HG03108 (cell line): ENCODE measurements at regions not wholly inside any gene's neighbourhood (a gene's known extent, or its start where the extent isn't known, plus 50 kb on each side); places are given as distances from the start of the nearest gene placed in this dataset.
"Not testable (repeated sequence)": the region's sequence is repeated elsewhere in the genome, so short reads cannot be mapped to it uniquely, and the experiment has no call there.

Experiments
- ATAC-seq: cut with Tn5 transposase; IDR thresholded peaks from one replicate; pipeline ENCODE4 v1.9.1; 2021; ENCODE audit warnings: moderate library complexity; ENCODE audit not compliant: unreplicated experiment

DNA sequence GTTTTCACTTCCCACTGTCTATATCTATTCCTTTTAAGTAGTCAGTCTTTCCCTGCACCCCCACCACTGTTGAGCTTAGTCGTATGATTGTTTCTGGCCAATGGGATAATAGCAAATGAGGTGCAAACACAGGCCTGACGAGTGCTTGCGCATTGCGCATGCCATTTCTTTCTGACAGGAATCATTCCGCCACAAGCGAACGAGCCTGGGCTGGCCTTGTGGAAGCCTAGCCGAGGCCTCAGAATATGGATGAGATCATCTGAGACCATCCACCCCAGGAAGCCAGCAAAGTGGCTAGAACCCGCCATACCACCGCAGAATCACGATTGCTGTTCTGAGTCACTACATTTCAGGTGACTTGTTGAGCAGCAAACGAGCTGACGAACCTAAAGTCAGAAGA, 52.2 kb upstream of the PRL start:
- ATAC-seq = no peak

DNA sequence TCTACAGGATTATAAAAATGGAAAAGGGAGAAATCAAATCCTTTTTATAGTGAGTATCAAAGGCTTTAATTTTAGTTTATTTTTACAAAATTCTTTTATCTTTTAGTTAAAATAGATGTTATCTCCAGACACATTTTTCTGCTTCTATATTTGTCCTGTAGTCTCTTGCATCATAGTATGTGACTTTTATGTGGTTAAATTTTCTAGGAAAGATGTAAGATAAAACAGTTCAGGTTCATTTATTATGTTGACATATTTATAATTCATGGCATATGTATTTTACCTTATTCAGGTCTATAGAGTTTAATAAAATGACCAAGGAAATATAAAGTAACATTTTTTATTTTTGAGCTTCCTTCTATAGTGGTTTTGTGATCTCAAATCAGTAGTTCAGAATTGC, 52.7 kb upstream of the PRL start:
- no peak for ATAC-seq

DNA sequence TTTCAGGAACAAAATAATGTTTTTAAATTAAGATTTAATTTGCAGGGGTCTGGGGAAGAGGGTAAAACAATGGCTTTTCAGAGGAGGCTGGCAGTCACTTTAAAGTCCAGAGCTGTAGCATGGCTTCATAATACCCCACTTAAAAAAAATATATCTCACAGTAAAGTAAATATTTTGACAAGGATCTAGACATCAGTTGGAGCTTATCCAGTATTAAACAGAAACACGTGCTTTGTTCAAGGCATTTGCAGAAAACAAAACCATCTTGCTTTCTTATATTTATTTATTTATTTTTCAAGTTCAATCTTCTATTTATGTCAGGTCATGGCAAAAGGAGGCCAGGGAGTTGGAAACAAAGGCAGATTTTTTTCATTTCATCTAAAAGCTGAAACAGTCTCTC, 53.3 kb upstream of the PRL start:
- ATAC-seq = no peak

- no peak for ATAC-seq
Measured at GRCh38 chr6:22353101-22353500, 56.3 kb upstream of the PRL start.

DNA sequence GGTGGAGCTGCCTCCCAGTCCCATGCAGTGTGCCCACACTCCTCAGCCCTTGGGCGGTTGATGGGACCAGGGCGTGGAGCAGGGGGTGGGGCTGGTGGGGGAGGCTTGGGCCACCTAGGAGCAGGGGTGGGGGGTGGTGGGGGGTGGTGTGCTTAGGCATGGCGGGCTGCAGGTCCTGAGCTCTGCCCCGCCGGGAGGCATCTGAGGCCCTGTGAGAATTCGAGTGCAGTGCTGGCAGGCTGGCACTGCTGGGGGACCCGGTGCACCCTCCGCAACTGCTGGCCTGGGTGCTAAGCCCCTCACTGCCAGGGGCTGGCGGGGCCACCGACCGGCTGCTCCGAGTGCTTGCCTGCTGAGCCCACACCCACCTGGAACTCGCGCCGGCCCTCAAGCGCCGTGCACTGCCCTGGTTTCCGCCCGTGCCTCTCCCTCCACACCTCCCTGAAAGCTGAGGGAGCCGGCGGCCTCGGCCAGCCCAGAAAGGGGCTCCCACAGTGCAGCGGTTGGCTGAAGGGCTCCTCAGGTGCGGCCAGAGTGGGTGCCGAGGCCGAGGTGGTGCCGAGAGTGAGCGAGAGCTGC, 59.6 kb upstream of the PRL start:
- ATAC-seq = no peak

- peak; percentile 78 for ATAC-seq
Measured at GRCh38 chr6:22357724-22358189, 60.9 kb upstream of the PRL start.

GRCh38 chr6:22361576-22361975, 64.7 kb upstream of the PRL start:
- no peak for ATAC-seq

DNA sequence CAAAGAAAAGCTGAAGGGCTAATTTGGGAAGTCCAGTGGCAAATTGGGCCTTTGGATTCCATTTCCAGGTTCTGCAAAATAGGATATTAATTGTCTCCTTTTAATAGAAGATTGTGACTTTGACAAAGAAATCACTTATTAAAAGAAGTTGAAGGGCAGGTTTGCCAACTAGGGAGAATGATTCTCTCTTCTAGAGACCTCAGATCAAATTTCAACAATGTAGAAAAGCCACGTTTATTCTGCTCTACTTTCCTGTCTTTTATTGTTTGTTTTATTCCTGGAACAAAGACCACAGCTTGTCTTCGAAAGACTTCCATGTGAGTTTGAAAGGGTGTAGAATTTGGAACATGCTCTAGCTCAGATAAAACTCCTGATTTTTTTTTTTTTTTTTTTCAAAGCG, 65.5 kb upstream of the PRL start:
- no peak for ATAC-seq

DNA sequence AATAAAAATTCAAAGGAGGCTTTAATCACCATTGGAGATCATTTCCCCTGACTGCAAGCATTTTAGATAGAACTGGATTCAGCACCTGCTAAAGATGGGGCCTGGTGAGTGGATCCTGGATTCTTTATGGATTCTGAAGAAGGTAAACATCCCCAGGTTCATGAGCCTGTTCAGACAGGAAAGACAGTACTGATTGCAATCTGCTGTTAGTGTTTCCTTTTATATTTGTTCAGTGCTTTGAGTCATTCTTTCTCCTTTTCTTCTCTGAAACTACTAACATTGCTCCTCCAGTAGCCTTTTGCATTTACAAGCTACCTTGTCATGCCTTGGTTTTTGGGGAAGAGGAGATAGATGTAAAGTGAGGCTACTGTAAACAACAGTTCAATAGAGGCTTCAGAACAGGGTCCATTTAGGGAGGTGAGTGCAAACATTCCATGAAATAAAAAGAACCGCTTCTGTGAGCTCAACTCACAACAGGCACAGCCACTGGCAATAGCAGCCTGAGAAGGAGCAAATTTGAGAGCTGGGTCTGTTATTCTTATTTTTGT, 66.4 kb upstream of the PRL start:
- ATAC-seq = no peak

- no peak for ATAC-seq
Measured at GRCh38 chr6:22363714-22364239, 66.9 kb upstream of the PRL start.

DNA sequence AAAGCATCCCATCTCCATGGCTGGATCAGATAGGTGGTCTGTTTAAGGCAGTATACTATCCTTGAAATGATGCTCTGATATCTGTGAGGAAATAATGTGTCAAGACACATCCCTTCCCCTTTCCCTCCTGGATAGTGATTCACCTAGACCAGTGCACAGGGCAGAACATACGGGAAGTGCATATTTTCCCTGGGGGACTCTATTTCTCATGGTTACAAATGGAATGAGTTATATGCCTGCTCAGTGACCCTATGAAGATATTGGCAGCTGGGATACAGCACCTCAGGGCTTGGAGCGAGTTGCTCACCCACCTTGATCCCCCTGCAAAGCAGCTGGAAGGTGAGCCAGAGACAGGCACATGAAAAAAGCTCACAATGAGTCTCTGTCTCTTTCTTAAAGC, 67.5 kb upstream of the PRL start:
- no peak for ATAC-seq

DNA sequence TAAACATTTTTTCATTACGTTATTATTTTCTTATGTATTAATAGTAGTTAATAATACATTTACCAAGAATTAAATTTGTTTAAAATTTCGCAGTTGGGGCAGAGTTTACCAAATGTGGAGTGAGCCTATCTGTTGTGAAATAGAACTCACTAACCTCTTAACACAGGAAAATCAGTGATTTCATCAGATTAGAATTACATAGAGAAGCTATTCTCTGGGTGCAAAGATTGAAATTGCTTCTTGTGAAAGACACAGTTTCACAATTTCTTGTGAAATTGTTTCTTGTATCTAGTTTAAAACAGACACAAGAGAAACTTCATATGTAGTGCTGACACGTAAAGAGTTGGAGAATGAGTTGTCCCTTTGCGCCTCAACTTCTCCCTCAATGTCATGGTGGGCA, 69.4 kb upstream of the PRL start:
- ATAC-seq = no peak

- no peak for ATAC-seq
Measured at GRCh38 chr6:22367346-22367745, 70.5 kb upstream of the PRL start.

DNA sequence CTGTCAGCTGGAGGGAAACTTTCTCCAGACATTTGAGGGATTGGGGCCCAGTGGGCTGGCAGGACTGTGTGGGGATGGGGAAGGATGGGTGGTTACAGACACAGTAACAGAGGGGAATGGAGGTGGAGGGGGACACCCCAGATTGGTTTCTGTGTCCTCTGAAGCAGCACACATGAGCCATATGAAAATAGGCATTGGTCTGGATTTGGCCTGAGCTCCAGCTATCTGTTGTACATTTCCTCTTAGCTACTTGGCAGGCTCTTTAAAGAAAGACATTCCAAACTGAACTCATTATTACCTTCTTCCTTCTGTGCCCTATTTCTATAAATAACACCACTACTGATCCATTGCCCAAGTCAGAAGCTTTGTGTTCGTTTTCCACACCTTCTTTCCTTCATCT, 72.0 kb upstream of the PRL start:
- ATAC-seq = no peak

GRCh38 chr6:22372922-22373321, 76.1 kb upstream of the PRL start:
- ATAC-seq = peak; percentile 79

- not testable (repeated sequence) for ATAC-seq
Measured at GRCh38 chr6:22374950-22375349, 78.1 kb upstream of the PRL start.

GRCh38 chr6:22376293-22376692, 79.5 kb upstream of the PRL start:
- not testable (repeated sequence) for ATAC-seq

- ATAC-seq = not testable (repeated sequence)
Measured at GRCh38 chr6:22378536-22378935, 81.7 kb upstream of the PRL start.

- no peak for ATAC-seq
Measured at GRCh38 chr6:22380236-22380635, 83.4 kb upstream of the PRL start.

GRCh38 chr6:22381845-22382544, 85.2 kb upstream of the PRL start:
- ATAC-seq = no peak

DNA sequence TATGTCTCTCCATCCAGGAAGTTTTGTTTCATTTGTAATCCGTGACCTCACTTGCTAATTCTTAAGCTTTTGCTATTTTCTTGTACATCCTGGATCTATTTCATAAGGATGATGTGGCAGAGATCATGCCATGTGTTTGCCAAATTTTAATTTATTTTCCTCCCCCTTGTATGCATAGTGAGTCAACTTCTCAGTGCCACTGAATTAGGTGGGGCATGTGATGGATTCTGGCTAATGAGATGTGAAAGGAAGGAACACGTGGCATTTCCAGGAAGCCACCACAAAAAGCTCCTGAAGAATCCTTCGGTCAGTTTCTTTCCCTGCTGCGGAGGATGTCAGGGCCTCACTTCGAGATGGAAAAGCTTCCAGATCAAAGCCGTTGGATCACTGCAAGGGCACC, 86.2 kb upstream of the PRL start:
- ATAC-seq = no peak

DNA sequence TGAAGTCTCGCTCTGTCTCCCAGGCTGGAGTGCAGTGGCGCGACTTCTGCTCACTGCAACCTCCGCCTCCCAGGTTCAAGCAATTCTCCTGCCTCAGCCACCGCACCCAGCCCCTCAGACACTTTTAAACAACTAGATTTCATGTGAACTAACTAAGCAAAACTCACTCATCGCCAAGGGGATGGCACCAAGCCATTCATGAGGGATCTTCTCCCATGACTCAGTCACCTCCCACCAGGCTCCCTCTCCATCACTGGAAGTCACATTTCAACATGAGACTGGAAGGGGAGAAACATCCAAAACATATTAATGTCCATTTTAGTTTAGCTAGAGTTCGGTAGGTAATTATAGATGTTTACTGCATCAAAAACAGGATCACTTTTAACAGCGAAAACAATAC, 95.9 kb upstream of the PRL start:
- ATAC-seq = no peak
